ENCODE measurements at regions not wholly inside any gene's neighbourhood (a gene's known extent, or its start where the extent isn't known, plus 50 kb on each side); places are given as distances from the start of the nearest gene placed in this dataset.

GRCh38 chr9:105858877-105859276 lies 164.5 kb downstream of the TMEM38B start:
- TF ChIP-seq YY1 (IDR thresholded peaks at IDR 0.05; ENCODE audit: insufficient read depth, insufficient read length): no peak
- no peak for TF ChIP-seq ZNF274 (IDR thresholded peaks at IDR 0.05; ENCODE audit: low read depth, low read length)
